Myocyte (in vitro differentiated cells): ENCODE measurements at regions not wholly inside any gene's neighbourhood (a gene's known extent, or its start where the extent isn't known, plus 50 kb on each side); places are given as distances from the start of the nearest gene placed in this dataset.
"Not testable (repeated sequence)": the region's sequence is repeated elsewhere in the genome, so short reads cannot be mapped to it uniquely, and the experiment has no call there.

ENCODE experiments used
- DNase-seq: peaks from one replicate; pipeline ENCODE4 v3.0.0-alpha.2; 2012; ENCODE audit warnings: low read depth

GRCh38 chr11:57913715-57914704 lies 109.7 kb upstream of the OR9Q1 start:
- DNase-seq = no peak

DNA sequence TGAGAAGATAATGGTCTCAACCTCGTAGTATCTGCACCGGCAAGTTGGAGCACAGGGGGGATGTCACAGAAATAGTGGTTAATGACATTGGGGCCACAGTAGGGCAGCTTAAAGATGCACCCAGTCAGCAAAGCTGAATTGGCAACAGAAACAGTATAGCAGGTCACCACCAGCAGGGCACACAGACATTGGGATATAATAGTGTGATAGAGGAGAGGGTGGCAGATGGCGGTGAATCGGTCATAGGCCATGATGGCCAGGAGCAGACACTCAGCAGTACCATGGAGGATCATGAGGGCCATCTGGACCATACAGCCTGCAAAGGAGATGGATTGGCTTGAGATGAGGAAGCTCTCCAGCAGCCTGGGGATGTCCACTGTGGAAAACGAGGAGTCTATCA lies 106.0 kb upstream of the OR9Q1 start:
- DNase-seq = no peak

DNA sequence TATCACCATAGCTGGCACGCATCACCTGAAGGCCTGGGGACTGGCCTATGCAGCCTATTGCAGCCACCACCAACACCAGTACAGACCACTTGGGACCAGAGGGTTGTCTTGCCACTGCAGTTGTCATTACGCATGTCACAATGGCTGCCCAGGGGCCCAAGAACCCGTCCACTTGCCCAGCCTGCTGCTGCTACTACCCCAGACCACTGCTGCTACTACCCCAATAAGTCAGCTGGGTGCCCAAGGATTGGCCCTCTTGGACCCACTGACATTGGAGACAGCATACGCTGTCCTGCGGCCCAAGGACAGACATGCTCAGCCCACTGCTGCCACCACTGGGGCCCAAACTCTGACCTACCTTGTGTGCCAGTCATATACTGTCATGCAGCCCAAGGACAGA lies 102.7 kb upstream of the OR9Q1 start:
- no peak for DNase-seq

- DNase-seq = no peak
These were observed 91.6 kb upstream of the OR9Q1 start for GRCh38 chr11:57932105-57932504.

DNA sequence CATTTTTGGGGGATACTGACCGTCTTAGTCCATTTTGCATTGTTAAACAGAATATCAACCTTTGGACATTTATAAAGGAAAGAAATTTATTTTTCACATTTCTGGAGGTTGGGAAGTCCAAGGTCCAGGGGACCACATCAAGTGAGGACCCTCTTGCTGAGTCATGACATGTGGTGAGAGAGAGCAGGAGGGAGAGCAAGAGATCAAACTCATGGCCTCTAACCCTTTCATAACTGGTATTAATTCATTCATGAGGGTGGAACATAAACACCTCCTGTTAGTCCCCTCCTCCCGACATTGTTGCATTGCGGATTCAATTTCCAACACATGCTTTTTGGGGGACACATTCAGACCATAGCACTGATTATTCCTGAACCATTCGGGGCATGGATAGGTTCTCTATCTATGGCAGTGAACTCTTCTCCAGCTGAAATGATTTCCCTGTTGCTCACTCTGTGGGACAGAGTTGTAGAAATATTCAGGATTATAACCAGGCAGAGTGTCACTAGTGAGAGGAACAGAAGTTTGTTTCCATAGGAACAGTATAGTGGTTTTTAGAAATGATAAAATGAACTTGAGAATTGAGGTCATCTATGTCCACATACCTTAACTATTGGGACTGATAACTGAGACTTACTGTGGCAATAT lies 88.2 kb upstream of the OR9Q1 start:
- no peak for DNase-seq

DNA sequence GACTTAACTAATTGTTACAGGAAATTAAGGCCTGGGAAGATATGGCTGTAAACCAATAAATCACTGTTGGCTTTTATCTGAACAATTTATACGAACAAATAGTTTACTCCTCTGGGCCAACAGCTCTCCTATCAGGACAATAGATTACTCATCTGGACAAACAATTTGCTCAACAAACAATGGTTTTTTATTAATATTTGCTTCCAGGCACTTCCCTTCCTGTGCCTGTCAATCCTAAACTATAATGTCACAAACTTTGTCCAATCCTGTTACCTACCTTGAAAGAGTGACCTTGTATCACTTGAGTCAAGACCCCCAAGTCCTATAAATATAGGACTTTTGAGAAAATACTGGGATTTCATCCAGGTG lies 87.6 kb upstream of the OR9Q1 start:
- DNase-seq = no peak

- no peak for DNase-seq
These were observed 86.2 kb upstream of the OR9Q1 start for GRCh38 chr11:57937431-57937830.

DNA sequence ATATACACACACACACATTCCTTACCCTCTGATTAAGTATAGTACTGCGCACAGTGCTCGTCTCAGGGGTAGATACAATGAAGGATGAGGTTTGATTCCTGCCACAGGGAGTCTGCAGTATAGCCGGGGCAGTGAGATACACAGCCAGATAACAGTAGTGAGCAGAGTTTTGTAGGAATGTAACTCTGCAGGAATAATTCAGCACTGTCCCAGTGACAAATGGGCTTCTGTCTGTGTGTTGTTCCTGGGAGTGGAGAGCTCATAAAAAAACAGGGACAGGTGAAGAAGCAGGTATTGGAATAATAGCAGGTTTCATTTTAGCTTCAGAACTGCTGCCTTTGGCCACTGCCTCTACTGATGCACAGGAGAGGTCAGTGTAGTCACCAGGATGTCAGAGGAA lies 85.3 kb upstream of the OR9Q1 start:
- no peak for DNase-seq

DNA sequence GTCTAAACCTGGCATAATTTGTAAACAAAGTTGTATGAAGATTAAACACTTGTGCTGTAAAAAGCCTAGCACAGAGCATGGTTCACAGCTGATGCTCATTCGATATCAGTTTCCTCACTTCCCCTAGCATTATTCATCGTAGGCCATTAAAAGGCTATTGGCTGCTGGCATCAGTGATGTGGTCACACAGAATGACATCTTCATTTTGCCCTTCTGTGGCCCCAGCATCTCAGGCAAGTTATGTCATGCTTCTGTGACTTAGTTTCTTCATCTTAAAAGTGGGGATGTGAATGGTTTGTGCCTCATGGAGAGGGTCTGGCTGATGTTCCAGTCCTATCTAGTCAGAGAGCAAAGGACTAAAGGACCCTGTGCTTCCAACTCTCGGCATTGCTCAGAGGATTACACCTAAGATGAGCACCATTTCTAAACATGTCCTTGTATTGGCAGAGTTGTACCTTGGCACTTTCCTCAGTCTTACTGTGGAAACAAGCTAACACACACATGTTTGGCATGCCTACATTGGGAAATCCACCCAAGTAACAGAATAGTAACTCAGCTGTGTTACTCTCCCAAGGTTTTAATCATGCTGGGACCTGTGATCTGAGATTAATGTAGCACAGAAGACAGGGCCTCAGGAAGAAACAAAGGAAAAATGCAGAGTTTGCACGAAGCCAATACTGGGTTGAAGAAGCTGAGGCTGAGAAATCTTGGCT lies 83.5 kb upstream of the OR9Q1 start:
- DNase-seq = peak; percentile 3

DNA sequence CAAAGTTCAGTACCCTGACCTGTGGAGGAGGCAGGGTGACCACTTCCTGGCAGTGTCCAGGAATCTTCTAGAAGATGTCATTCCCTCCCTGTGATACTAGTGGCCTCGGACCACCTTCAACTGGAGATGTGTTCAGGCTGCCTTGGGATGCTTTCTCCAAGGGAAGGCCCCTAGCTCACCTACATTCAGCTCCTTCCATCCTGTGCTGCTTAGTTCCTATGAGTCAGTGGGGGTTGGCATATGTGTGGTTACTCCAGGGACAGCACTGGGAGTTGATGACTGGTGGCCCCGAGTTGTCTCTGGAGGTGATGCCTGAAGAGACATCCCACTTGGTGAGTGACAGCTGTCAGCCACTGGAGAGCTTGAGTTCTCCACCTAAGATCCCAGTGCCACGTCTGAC lies 81.8 kb upstream of the OR9Q1 start:
- no peak for DNase-seq

DNA sequence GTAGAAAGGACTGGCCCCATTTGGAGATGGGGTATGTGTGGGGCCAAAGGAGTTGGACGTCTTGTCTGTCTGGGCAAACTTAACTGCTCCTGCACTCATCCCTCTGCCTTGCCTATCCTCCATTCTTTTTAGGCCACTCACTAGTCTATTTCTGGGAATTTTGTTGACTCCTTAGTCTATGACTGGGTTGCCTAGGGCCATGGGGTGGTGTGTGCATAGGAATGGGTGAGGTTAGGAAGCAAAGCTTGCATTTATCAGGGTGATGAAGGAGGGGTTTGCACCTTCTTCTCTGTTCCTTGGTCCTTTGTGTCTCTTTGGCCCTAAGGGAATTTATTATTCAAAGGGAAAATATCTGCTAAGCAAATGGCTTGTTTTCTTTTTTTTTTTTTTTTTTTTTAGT lies 80.9 kb upstream of the OR9Q1 start:
- no peak for DNase-seq

- not testable (repeated sequence) for DNase-seq
These were observed 79.9 kb upstream of the OR9Q1 start for GRCh38 chr11:57943766-57944165.

- no peak for DNase-seq
These were observed 77.1 kb upstream of the OR9Q1 start for GRCh38 chr11:57946628-57947027.

DNA sequence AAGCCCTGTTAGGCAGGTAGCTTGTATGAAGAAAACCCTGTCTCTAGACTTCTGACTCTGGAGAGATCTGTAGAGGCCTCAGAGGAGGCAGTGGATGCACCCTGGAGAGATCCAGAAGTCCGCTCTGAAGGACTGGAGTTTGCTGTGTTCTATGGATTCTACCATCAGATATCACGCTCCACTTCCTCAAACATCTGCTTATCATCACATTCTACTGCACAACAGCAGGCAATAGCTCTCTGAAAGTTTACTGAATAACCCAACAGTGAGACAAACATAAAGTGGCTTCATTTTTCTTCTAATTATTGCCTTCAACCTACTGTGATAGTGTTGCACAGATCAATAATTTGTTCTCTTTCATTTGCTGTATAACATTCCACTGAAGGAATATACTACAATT lies 59.0 kb upstream of the OR9Q1 start:
- DNase-seq = no peak

- DNase-seq = no peak
These were observed 52.2 kb upstream of the OR9Q1 start for GRCh38 chr11:57971272-57972012.

DNA sequence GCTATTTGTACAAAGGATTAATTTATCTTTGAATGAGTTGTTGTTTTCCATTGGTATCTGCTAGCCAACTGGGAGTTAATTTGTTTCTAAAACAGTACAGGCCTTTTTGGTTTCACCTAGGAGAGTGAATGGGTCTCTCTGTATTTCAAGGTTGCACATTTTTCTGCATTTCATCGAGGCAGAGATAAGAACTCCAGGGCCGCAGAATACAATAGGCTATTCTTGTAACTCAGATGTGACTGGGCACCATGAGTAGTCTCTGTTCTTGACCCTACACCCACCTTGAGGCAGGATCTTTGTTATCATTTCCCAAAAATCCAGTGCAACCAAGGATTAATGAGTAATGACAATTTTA lies 51.7 kb upstream of the OR9Q1 start:
- DNase-seq = no peak
